ENCODE measurements at regions not wholly inside any gene's neighbourhood (a gene's known extent, or its start where the extent isn't known, plus 50 kb on each side); places are given as distances from the start of the nearest gene placed in this dataset.

DNA sequence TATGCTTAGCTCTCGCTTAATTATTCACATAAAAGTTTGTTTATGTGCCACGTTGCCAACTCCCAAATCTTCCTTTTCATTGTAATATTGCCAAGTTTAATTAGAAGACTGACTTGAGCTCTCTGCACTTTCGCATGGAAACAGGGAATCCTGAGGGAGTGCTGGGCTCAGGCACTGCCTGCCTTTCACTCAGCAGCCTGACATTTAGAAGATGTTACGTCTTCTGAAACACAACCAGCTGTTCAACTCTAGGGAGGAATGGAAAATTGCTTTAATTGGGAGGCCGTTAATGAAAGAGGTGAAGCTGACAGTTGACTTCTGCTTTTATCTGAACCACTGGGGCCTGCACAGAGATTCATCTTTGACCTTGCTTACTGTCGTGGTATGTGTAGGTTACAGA, 77.4 kb upstream of the MTHFD1L start (continued):
- no peak for TF ChIP-seq CHD7 (IDR thresholded peaks at IDR 0.05; ENCODE audit: insufficient replicate concordance, low read length)
- TF ChIP-seq SIX5 (IDR thresholded peaks at IDR 0.05; ENCODE audit: low read depth, low read length), result no peak
- TF ChIP-seq CHD2 (IDR thresholded peaks at IDR 0.05; ENCODE audit: low read length), result no peak
- no peak for TF ChIP-seq CTCF (IDR thresholded peaks at IDR 0.05; ENCODE audit: control extremely low read depth in 1 of 3, insufficient read depth in 1 of 3, low read depth in 1 of 3, low read length in 3 of 3)
- no peak for TF ChIP-seq NANOG (IDR thresholded peaks at IDR 0.05; ENCODE audit: insufficient read depth, low read depth, low read length, poor library complexity, severe bottlenecking)
- TF ChIP-seq SRF (IDR thresholded peaks at IDR 0.05; ENCODE audit: low read depth, low read length), result no peak
- no peak for TF ChIP-seq ASH2L (IDR thresholded peaks at IDR 0.05; ENCODE audit: low read length)
- no peak for TF ChIP-seq SIN3A (conservative IDR thresholded peaks at IDR 0.05 in 1 of 2, IDR thresholded peaks at IDR 0.05 in 1 of 2; ENCODE audit: low read depth in 1 of 2, low read length in 2 of 2)
- TF ChIP-seq EZH2 (IDR thresholded peaks at IDR 0.05; ENCODE audit: low read depth, low read length, severe bottlenecking), result no peak

All from H1 (cell line).